ENCODE measurements at regions not wholly inside any gene's neighbourhood (a gene's known extent, or its start where the extent isn't known, plus 50 kb on each side); places are given as distances from the start of the nearest gene placed in this dataset.

GRCh38 chrX:9122519-9123245 lies 88.8 kb upstream of the FAM9B start:
- ChIA-PET POLR2A (ENCODE audit: unreplicated experiment) (no interaction called here), CTCF (no interaction called here)
- Histone ChIP-seq H3K4me3 (ENCODE audit: low read length) (no peak overlapping the region), H3K9me2 (replicated peaks; ENCODE audit: low read length) (no peaks in the 10 kb centered on the region), H3K9me3 (ENCODE audit: low read length) (no peaks in the 10 kb centered on the region), H3K4me1 (ENCODE audit: insufficient read depth, low read length) (peaks cover 6% of the 10 kb centered on the region; the same call in 1 of the 2 replicates), H3K36me3 (ENCODE audit: low read depth, low read length) (no peaks in the 10 kb centered on the region), H3K4me2 (ENCODE audit: low read length) (no peak overlapping the region), H3K27me3 (ENCODE audit: low read length) (no peaks in the 10 kb centered on the region), H3K79me2 (ENCODE audit: low read length) (no peaks in the 10 kb centered on the region), H4K20me1 (ENCODE audit: low read length) (no peaks in the 10 kb centered on the region), H3K27ac (ENCODE audit: low read length) (no peak overlapping the region), H3F3A (ENCODE audit: low read length, unreplicated experiment) (no peaks in the 10 kb centered on the region), H2AFZ (ENCODE audit: low read length) (no peak overlapping the region), H3K9ac (ENCODE audit: low read length) (no peak overlapping the region)
- DNase-seq (peak; percentile 41), ATAC-seq (peak; percentile 29; the same call in 1 of the 2 replicates)
- BruUV-seq (replicated peaks), result no TSS peak
- intact Hi-C loops (cut with micrococcal nuclease), result no loop called here
- TF ChIP-seq EZH2 (IDR thresholded peaks at IDR 0.05; ENCODE audit: low read length, unreplicated experiment) (no peak), EZH2phosphoT487 (IDR thresholded peaks at IDR 0.05; ENCODE audit: borderline replicate concordance, low read length) (no peak), CTCF (conservative IDR thresholded peaks at IDR 0.05; ENCODE audit: low read depth, low read length) (no peak)

- Histone ChIP-seq H3F3A (ENCODE audit: low read length, unreplicated experiment) (no peaks in the 10 kb centered on the region), H4K20me1 (ENCODE audit: low read length) (no peaks in the 10 kb centered on the region), H3K27me3 (ENCODE audit: low read length) (no peaks in the 10 kb centered on the region), H3K4me2 (ENCODE audit: low read length) (no peak overlapping the region), H3K79me2 (ENCODE audit: low read length) (no peaks in the 10 kb centered on the region), H3K9me2 (replicated peaks; ENCODE audit: low read length) (no peaks in the 10 kb centered on the region), H3K4me1 (ENCODE audit: insufficient read depth, low read length) (peaks cover 7% of the 10 kb centered on the region; the same call in 1 of the 2 replicates), H3K27ac (ENCODE audit: low read length) (no peak overlapping the region), H3K4me3 (ENCODE audit: low read length) (no peak overlapping the region), H2AFZ (ENCODE audit: low read length) (no peak overlapping the region), H3K9me3 (ENCODE audit: low read length) (no peaks in the 10 kb centered on the region), H3K36me3 (ENCODE audit: low read depth, low read length) (no peaks in the 10 kb centered on the region), H3K9ac (ENCODE audit: low read length) (no peak overlapping the region)
- intact Hi-C loops (cut with micrococcal nuclease), result no loop called here
- POLR2A ChIA-PET (ENCODE audit: unreplicated experiment), result no interaction called here
- no TSS peak for BruUV-seq (replicated peaks)
- no peak for TF ChIP-seq EZH2phosphoT487 (IDR thresholded peaks at IDR 0.05; ENCODE audit: borderline replicate concordance, low read length)
- no peak for TF ChIP-seq CTCF (conservative IDR thresholded peaks at IDR 0.05; ENCODE audit: low read depth, low read length)
- TF ChIP-seq EZH2 (IDR thresholded peaks at IDR 0.05; ENCODE audit: low read length, unreplicated experiment), result no peak
- ATAC-seq (no peak), DNase-seq (no peak)
- CTCF ChIA-PET, result no interaction called here
Observed at GRCh38 chrX:9127986-9128385, 94.1 kb upstream of the FAM9B start.

GRCh38 chrX:9130031-9130430 lies 96.1 kb upstream of the FAM9B start:
- intact Hi-C loops (cut with micrococcal nuclease), result no loop called here

More at GRCh38 chrX:9130031-9130430, 96.1 kb upstream of the FAM9B start:
- Histone ChIP-seq H3K79me2 (ENCODE audit: low read length) (no peaks in the 10 kb centered on the region), H4K20me1 (ENCODE audit: low read length) (no peaks in the 10 kb centered on the region), H2AFZ (ENCODE audit: low read length) (no peak overlapping the region), H3K9me2 (replicated peaks; ENCODE audit: low read length) (no peaks in the 10 kb centered on the region), H3K27ac (ENCODE audit: low read length) (no peak overlapping the region), H3K4me1 (ENCODE audit: insufficient read depth, low read length) (peaks cover 5% of the 10 kb centered on the region; the same call in 1 of the 2 replicates), H3K36me3 (ENCODE audit: low read depth, low read length) (no peaks in the 10 kb centered on the region), H3K4me2 (ENCODE audit: low read length) (no peak overlapping the region), H3F3A (ENCODE audit: low read length, unreplicated experiment) (no peaks in the 10 kb centered on the region), H3K9ac (ENCODE audit: low read length) (no peak overlapping the region), H3K9me3 (ENCODE audit: low read length) (no peaks in the 10 kb centered on the region), H3K4me3 (ENCODE audit: low read length) (no peak overlapping the region), H3K27me3 (ENCODE audit: low read length) (no peaks in the 10 kb centered on the region)
- CTCF ChIA-PET, result no interaction called here
- TF ChIP-seq CTCF (conservative IDR thresholded peaks at IDR 0.05; ENCODE audit: low read depth, low read length), result no peak
- TF ChIP-seq EZH2phosphoT487 (IDR thresholded peaks at IDR 0.05; ENCODE audit: borderline replicate concordance, low read length), result no peak
- TF ChIP-seq EZH2 (IDR thresholded peaks at IDR 0.05; ENCODE audit: low read length, unreplicated experiment), result no peak
- BruUV-seq (replicated peaks), result no TSS peak
- ATAC-seq, result no peak
- DNase-seq, result no peak
- POLR2A ChIA-PET (ENCODE audit: unreplicated experiment), result no interaction called here

All from PC-3 (cell line).